ENCODE measurements at regions not wholly inside any gene's neighbourhood (a gene's known extent, or its start where the extent isn't known, plus 50 kb on each side); places are given as distances from the start of the nearest gene placed in this dataset.
A peak's percentile ranks its signal among the peaks of the same experiment; 100 is the strongest.
"Not testable (repeated sequence)": the region's sequence is repeated elsewhere in the genome, so short reads cannot be mapped to it uniquely, and the experiment has no call there.

DNA sequence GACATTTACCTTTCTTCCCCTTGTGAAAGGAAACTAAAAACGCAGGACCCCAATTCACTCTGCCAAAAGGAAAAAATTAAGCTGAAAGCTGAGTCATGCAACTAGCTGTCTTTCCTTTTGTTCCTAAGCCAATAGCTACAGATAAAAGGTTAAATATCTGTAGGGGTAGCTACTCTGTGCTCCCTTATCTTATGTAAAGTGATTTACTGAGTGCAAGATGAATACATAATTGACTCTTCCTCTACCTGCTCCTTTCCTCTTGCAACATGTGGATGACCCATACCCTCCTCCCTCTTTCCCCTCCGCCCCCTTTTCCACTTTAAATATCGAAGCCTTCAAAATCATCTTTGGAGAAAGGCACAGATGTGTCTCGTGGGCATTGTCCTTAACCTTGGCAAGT lies 68.0 kb upstream of the ZNF157 start:
- DNase-seq = no peak

DNA sequence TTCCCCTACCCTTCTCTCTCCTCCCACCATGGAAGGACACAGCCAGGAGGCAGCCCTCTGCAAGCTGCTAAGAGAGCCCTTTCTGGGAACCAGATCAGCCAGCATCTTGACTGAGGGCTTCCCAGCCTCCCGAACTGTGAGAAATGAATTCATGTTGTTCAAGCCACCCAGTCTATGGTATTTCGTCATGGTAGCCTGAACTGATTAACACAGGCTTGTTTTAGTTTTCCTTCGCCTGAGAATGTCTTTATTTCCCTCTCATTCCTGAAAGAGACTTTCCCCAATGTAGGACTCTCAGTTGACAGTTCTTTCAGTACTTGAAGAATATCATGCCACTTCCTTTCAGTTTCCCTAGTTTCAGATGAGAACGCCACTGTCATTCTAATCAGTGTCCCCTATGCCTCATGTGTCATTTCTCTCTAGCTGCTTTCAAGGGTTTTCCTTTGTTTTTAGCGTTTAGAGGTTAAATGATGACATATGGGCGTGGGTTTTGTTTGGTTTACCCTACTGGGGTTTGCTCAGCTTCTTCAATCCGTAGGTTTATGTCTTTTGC lies 63.8 kb upstream of the ZNF157 start:
- not testable (repeated sequence) for DNase-seq

DNA sequence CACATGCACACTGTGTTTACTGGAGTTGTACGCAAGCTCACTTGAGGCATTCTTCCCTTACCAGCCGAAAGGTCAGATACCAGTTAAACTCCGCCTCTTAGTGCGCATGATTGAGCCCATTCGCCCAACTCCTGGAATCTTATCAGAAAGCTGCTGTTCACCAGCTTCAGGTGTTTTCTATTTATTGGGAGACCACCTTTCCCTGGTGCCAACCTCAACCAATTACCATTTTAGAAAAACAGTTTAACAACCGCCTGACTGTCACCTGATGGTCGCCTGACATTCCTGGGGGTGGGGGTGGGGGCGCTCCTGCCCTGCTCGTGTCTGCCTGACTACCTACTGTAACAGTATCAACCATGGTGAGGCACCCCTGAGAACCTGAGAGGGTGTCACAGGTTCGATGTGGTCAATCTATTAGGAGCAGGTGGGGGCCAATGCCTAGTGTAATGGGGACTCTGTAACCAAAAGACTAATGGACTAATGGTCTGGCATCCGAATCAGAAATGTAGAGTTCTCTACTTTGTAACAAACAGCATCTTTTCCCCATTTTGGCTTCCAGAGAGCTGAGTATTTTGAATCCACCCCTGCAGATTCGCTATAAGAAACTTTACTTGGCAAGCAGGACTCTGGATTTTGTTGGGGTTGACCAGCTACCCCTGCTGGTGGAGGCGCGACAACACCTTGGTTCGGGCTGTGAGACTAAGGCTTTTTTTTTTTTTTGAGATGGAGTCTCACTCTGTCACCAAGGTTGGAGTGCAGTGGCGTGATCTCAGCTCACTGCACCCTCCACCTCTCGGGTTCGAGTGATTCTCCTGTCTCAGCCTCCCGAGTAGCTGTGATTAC lies 58.2 kb upstream of the ZNF157 start:
- peak; percentile 70 for DNase-seq

DNA sequence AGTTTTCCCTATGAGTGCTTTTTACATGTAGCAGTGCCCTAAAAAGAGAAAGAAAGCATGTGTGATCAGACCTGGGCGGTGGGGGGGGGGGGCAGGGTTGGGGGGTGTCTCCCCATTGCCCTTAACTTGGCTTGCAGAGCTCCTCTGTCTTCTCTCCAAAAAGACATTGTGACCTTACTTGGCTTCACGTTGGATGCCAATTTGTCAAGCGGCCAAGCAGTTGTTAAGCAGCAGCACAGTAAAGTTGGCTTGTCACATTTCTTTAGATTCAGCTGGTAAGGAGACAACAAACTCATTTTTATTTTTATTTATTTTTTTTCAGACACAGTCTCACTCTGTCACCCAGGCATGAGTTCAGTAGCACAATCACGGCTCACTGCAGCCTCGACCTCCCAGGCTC lies 57.3 kb upstream of the ZNF157 start:
- no peak for DNase-seq

DNA sequence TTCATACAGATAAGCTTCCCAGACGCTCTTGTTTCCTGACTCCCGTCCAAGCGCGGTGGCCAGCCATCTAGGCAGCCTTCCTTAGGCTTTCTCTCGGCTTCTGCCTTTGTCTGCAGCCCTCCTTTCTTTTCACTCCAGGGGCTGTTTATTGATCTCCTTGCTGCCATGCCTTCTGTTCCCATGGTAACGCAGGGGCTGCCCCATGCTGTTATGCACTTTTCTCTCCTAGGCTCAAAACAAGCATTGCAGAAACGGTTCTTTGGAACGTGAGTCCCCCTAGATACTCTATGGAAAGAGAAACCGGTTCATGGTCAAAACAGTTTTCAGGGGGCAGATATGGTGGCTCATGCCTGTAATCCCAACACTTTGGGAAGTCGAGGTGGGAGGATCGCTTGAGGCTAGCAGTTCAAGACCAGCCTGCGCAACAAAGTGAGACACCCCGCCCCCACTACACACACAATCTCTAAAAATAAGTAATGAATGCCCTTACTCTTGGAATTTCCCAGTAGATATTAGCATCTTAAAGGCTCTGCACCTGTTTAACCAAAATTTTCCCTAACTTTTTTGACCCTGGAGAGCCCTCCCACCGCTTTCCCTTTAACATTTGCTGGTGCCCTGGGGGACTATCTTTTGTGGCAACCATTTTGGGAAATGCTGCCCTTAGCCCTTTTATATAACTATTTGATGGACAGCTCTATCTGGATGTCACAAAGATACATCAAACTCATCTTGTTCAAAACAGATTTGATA lies 53.9 kb upstream of the ZNF157 start:
- no peak for DNase-seq

Data from left kidney (tissue), 1 donor.